Stimulated activated CD4-positive, alpha-beta T cell treated with anti-CD3 and anti-CD28 coated beads, Interleukin-15, amount 100 ng/mL, for 24 hours (primary cell): ENCODE measurements at regions not wholly inside any gene's neighbourhood (a gene's known extent, or its start where the extent isn't known, plus 50 kb on each side); places are given as distances from the start of the nearest gene placed in this dataset.
"Not testable (repeated sequence)": the region's sequence is repeated elsewhere in the genome, so short reads cannot be mapped to it uniquely, and the experiment has no call there.

Source experiments
- DNase-seq: peaks from one replicate; pipeline ENCODE4 v3.0.0-alpha.2; 2020

GRCh38 chr19:27707026-27707425 lies 1505.9 kb downstream of the UQCRFS1 start:
- not testable (repeated sequence) for DNase-seq

GRCh38 chr19:27705896-27706295 lies 1507.1 kb downstream of the UQCRFS1 start:
- DNase-seq: no peak

DNA sequence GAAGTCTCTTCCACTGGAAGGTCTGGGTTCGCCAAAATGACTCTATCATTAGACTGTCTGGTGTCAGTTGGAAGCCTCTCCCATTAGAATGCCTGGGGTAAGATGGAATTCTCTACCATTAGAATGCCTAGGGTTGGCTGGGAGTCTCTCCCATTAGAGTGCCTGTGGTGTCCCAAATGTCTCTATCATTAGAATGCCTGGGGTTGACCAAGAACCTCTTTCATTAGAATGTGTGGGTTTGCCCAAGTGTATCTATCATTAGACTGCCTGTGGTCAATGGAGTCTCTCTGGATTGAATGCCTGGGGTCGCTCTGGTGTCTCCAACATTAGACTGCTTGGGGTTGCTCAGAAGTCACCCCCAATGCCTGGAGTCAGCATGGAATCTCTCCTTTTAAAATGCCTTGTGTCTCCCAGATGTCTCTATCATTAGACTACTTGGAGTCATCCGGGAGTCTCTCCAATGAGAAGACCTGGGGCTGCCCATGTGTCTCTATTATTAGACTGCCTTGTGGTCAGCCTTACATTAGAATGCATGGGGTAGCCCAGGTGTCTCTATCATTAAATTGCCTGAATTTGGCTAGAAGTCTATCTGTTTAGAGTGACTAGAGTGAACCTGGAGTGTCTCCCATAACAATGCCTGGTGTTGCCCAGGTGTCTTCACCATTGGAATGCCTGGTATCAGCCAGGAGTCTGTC lies 1518.4 kb downstream of the UQCRFS1 start:
- no peak for DNase-seq

GRCh38 chr19:27691991-27692390 lies 1521.0 kb downstream of the UQCRFS1 start:
- DNase-seq: no peak

DNA sequence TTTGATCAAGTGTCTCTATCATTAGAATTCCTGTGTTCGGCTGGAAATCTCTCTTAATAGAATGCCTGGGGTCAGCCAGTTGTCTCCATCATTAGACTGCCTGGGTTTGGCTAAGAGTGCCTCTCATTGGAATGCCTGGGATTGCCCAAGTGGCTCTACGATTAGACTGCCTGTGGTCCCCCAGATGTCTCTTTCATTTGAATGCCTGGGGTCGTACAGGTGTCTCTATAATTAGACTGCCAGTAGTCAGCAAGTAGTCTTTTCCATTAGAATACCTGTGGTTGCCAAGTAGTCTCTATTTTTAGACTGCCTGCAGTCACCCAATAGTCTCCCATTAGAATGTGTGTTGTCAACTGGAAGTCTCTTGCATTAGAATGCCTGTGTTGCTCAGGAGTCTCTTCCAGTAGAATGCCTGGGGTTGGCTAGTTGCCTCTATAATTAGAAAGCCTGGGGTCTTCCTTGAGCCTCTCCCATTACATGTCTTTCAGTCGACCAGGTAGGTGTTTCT lies 1523.2 kb downstream of the UQCRFS1 start:
- DNase-seq: no peak

GRCh38 chr19:27684293-27684692 lies 1528.7 kb downstream of the UQCRFS1 start:
- no peak for DNase-seq

DNA sequence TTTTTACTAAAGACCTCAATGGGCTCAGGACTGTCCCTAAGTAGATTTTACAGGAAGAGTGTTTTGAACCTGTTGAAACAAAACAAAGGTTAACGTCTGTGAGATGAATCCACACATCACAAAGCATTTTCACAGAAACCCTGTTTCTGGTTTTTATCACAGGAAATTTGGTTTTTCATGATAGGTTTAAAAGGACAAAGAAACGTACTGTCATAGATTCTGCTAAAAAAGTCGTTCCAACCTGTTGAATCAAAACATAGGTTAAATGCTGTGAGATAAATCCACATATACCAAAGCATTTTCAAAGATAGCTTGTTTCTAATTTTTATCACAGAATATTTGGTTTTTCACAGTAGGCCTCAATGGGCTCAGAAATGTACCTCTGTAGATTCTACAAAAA lies 1531.0 kb downstream of the UQCRFS1 start:
- DNase-seq: no peak

- DNase-seq: no peak
Measured at GRCh38 chr19:27679905-27680304, 1533.0 kb downstream of the UQCRFS1 start.

GRCh38 chr19:27679399-27679798 lies 1533.6 kb downstream of the UQCRFS1 start:
- no peak for DNase-seq

- DNase-seq: no peak
Measured at GRCh38 chr19:27676877-27677276, 1536.1 kb downstream of the UQCRFS1 start.

GRCh38 chr19:27676334-27676733 lies 1536.6 kb downstream of the UQCRFS1 start:
- no peak for DNase-seq

- no peak for DNase-seq
Measured at GRCh38 chr19:27675771-27676170, 1537.2 kb downstream of the UQCRFS1 start.

DNA sequence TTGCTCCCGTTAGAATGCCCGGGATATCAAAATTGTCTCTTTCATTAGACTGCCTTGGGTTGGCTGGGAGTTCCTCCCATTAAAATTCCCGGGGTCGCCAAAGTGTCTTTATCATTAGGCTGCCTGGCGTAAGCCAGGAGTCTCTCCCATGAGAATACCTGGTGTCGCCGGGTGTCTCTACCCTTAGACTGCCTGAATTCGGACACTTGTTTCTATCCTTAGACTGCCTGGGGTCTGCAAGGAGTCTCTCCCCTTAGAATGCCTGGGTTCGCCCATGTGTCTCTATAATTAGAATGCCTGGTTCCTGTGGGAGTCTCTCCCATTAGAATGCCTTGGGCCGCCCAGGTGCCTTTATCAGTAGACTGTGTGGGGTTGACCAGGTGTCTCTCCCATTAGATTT lies 1538.2 kb downstream of the UQCRFS1 start:
- no peak for DNase-seq

DNA sequence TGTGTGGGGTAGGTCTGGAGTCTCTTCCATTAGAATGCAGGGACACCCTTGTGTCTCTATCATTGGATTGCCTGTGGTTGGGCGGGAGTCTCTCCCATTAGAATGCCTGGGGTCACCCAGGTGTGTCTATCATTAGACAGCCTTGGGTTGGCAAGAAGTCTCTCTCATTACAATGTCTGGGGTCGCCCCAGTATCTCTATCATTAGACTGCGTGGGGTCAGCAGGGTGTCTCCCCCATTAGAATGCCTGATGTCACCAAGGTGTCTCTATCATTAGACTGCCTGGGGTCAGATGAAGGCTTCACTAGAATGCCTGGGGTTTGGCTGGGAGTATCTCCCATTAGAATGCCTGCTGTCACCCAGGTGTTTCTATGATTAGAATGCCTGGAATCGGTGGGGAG lies 1539.0 kb downstream of the UQCRFS1 start:
- DNase-seq: no peak

DNA sequence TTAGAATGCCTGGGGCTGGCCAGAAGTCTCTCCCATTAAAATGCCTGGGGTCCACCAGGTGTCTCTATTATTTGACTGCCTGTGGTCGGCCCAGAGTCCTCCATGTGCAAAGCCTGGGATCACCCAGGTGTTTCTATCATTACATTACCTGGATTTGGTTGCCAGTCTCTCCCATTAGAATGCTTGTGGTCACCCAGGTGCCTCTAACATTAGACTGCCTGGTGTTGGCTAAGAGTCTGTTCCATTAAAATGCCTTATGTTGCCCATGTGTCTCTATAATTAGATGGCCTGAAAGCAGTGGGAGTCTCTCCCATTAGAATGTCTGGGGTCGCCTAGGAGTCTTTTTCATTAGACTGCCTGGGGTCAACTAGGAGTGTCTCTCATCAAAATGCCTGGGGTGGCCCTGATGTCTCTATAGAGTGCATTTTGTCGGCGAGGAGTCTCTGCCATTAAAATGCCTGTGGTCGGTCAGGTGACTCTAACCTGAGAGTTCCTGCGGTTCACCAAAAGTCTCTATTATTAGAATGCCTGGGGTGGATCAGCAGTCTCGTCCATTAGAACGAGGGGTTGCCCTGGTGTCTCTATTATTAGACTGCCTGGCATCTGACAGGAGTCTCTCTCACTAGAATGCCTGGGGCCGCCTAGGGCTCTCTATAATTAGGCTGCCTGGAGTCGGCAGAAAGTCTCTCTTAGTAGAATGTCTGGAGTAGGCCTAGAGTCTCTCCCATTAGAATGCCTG lies 1540.5 kb downstream of the UQCRFS1 start:
- no peak for DNase-seq

- no peak for DNase-seq
Measured at GRCh38 chr19:27671876-27672275, 1541.1 kb downstream of the UQCRFS1 start.

DNA sequence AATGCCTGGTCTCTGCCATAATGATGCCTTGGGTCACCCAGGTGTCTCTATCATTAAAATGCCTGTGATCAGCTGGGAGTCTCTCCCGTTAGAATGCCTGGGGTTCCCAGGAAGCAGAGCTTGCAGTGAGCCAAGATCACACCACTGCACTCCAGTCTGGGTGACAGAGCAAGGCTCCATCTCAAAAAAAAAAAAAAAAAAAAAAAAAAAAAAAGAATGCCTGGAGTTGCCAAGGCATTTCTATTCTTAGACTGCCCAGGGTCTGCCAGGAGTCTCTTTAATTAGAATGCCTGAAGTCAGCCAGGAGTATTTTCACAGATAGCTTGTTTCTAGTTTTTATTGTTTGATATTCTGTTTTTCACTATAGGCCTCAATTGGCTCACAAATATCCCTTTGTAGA lies 1552.5 kb downstream of the UQCRFS1 start:
- DNase-seq: no peak

DNA sequence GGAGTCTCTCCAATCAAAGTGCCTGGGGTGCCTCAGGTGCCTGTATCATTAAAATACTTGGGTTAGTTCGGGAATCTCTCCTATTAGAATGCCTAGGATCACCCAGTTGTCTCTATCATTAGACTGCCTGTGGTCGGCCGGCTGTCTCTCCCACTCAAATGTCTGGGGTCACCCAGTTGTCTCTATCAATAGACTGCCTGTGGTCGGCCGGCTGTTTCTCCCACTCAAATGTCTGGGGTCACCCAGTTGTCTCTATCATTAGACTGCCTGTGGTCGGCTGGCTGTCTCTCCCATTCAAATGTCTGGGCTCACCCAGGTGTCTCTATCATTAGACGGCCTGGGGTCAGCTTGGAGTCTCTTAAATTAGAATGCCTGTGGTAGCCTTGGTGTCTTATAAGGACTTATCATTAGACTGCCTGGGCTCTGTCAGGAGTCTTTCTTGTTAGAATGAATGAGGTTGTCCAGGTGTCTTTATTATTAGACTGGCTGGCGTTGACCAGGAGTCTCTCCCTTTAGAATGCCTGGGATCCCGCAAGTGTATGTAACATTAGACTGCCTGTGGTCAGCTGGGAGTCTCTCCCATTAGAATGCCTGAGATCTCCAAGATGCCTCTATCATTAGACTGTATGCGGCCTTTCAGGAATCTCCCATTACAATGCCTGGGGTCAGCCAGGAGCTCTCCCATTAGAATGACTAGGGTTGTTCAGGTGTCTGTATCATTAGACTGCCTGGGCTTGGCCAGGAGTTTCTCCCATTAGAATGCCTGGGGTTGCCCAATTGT lies 1555.5 kb downstream of the UQCRFS1 start:
- no peak for DNase-seq

GRCh38 chr19:27654266-27654990 lies 1558.5 kb downstream of the UQCRFS1 start:
- no peak for DNase-seq

DNA sequence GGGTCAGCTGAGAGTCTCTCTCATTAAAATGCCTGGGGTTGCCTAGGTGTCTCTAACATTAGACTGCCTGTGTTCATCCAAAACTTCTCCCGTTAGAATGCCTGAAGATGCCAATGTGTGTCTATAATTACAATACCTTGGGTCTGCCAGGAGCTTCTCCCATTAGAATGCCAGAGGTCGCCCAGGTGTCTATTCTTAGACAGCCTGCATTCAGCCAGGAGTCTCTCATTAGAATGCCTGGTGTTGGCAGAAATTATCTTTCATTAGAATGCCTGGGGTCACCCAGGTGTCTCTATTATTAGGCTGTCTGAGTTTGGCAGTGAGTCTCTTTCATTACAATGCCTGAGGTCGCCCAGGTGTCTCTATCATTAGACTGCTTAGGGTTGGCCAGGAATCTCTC lies 1560.2 kb downstream of the UQCRFS1 start:
- no peak for DNase-seq

DNA sequence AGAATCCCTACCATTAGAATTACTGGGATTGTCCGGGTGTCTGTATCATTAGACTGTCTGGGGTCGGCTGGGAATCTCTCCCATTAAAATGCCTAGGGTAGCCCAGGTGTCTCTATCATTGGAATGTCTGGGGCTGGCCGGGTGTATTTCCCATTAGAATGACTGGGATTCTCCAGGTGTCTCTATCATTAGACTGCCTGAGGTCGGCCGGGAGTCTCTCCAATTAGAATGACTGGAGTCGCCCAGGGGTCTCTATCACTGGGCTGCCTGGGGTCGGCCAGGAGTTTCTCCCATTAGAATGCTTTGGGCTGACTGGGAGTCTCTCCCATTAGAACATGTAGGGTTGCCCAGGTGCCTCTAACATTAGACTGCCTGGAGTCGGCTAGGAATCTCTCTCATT lies 1560.7 kb downstream of the UQCRFS1 start:
- no peak for DNase-seq

- DNase-seq: no peak
Measured at GRCh38 chr19:27647423-27647822, 1565.5 kb downstream of the UQCRFS1 start.

DNA sequence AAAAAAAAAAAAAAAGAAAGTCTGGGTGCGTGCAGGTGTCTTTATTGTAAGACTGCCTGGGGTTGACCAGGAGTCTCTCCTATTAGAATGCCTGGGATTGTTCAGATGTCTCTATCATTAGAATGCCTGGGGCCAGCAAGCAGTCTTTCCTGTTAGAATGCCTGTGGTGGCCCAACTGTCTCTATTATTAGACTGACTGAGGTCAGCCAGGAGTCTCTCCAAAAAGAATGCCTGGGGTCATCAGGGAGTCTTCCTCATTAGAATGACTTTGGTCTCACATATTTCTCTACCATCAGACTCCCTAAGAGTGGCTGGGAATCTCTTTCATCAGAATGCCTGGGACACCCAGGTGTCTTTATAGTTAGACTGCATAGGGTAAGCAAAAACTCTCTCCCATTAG lies 1577.5 kb downstream of the UQCRFS1 start:
- DNase-seq: no peak
